Endodermal cell (in vitro differentiated cells): ENCODE measurements at regions not wholly inside any gene's neighbourhood (a gene's known extent, or its start where the extent isn't known, plus 50 kb on each side); places are given as distances from the start of the nearest gene placed in this dataset.
"Not testable (repeated sequence)": the region's sequence is repeated elsewhere in the genome, so short reads cannot be mapped to it uniquely, and the experiment has no call there.

Source experiments
- DNase-seq: peaks from one replicate; pipeline ENCODE4 v3.0.0-alpha.2; 2017
- H3K27ac ChIP-seq: 2 replicates; pipeline ENCODE4 v1.5.1; 2013; ENCODE audit warnings: mild to moderate bottlenecking, low read depth, low read length, moderate library complexity
- H3K27me3 ChIP-seq: 2 replicates; pipeline ENCODE4 v1.6.1; 2013; ENCODE audit warnings: mild to moderate bottlenecking, low read length, moderate library complexity; ENCODE audit not compliant: insufficient read depth, control insufficient read depth, poor library complexity, severe bottlenecking
- H3K36me3 ChIP-seq: 2 replicates; pipeline ENCODE4 v1.7.0; 2013; ENCODE audit warnings: mild to moderate bottlenecking, low read length, moderate library complexity; ENCODE audit not compliant: control insufficient read depth, insufficient read depth
- H3K4me1 ChIP-seq: one replicate; pipeline ENCODE4 v1.7.0; 2013; ENCODE audit warnings: low read length; ENCODE audit not compliant: control insufficient read depth, insufficient read depth
- H3K4me3 ChIP-seq: 2 replicates; pipeline ENCODE4 v1.5.1; 2013; ENCODE audit warnings: mild to moderate bottlenecking, low read length, moderate library complexity
- H3K9ac ChIP-seq: 2 replicates; pipeline ENCODE4 v1.6.1; 2013; ENCODE audit warnings: mild to moderate bottlenecking, low read length, moderate library complexity; ENCODE audit not compliant: poor library complexity, severe bottlenecking; ENCODE audit errors: extremely low read depth
- H3K9me3 ChIP-seq: 2 replicates; pipeline ENCODE4 v1.6.1; 2013; ENCODE audit warnings: mild to moderate bottlenecking, low read length, moderate library complexity; ENCODE audit not compliant: control insufficient read depth
- H3K27ac Mint-ChIP-seq: 2 replicates; pipeline ENCODE4 v1.8.0; 2020; ENCODE audit warnings: mixed read lengths
- H3K27me3 Mint-ChIP-seq: 2 replicates; pipeline ENCODE4 v1.8.0; 2021; ENCODE audit warnings: mild to moderate bottlenecking, mixed read lengths; ENCODE audit not compliant: insufficient read depth
- H3K36me3 Mint-ChIP-seq: 2 replicates; pipeline ENCODE4 v1.8.0; 2020; ENCODE audit warnings: low read depth, mixed read lengths
- H3K4me1 Mint-ChIP-seq: 2 replicates; pipeline ENCODE4 v1.8.0; 2020; ENCODE audit warnings: mixed read lengths
- H3K4me3 Mint-ChIP-seq: 2 replicates; pipeline ENCODE4 v1.8.0; 2020; ENCODE audit warnings: mild to moderate bottlenecking, moderate library complexity, mixed read lengths
- H3K9me3 Mint-ChIP-seq: 2 replicates; pipeline ENCODE4 v1.8.0; 2020; ENCODE audit warnings: mild to moderate bottlenecking, mixed read lengths
- WGBS, 2 experiments: methylation state at CpG; one replicate each; pipeline versions ENCODE4 v1.1.5 to v1.1.7; 2013; ENCODE audit warnings: missing lambda C conversion rate in 2 of 2, mixed read lengths in 1 of 2; ENCODE audit not compliant: insufficient coverage in 1 of 2, insufficient read length in 1 of 2; 5-methylcytosine and 5-hydroxymethylcytosine counted together
- TF ChIP-seq, protein P1 (sequence below): fragments of 200-600 bp; sonication (generic); conservative IDR thresholded peaks from 2 replicates; pipeline ENCODE4 v1.5.0; 2021; ENCODE audit warnings: antibody characterized with exemption, mild to moderate bottlenecking

DNA sequence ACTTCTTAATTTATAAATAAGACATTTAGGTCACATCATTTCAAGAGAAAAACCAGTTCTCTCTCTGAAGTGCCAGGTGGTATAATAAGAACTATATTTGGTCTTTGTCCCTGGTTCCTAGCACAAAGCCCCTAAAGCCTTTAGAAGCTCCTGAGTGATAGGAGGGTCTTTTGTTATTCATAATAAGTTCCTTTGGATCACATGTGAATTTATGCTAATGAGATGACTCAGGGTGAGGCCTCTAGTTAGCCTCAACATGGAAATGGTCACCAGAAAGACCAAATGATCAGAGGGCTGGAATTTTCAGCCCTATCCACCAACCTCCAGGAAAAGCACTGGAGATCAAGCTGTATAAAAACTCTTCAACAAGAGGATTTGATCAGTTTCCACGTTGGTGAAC is 68.1 kb upstream of the BLTP1 start:
- Histone ChIP-seq H3K4me1 (no peaks in the 10 kb centered on the region), H3K27me3 (peaks cover 31% of the 10 kb centered on the region), H3K9me3 (no peaks in the 10 kb centered on the region), H3K36me3 (no peaks in the 10 kb centered on the region), H3K9ac (no peak overlapping the region), H3K4me3 (no peak overlapping the region), H3K27ac (no peak overlapping the region)
- Mint-ChIP-seq H3K36me3 (no peaks in the 10 kb centered on the region), H3K9me3 (no peaks in the 10 kb centered on the region), H3K27me3 (peaks cover 14% of the 10 kb centered on the region), H3K4me1 (no peaks in the 10 kb centered on the region), H3K27ac (no peak overlapping the region), H3K4me3 (no peak overlapping the region)
- TF ChIP-seq, protein P1, sequence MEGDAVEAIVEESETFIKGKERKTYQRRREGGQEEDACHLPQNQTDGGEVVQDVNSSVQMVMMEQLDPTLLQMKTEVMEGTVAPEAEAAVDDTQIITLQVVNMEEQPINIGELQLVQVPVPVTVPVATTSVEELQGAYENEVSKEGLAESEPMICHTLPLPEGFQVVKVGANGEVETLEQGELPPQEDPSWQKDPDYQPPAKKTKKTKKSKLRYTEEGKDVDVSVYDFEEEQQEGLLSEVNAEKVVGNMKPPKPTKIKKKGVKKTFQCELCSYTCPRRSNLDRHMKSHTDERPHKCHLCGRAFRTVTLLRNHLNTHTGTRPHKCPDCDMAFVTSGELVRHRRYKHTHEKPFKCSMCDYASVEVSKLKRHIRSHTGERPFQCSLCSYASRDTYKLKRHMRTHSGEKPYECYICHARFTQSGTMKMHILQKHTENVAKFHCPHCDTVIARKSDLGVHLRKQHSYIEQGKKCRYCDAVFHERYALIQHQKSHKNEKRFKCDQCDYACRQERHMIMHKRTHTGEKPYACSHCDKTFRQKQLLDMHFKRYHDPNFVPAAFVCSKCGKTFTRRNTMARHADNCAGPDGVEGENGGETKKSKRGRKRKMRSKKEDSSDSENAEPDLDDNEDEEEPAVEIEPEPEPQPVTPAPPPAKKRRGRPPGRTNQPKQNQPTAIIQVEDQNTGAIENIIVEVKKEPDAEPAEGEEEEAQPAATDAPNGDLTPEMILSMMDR = no peak
- WGBS, 2 experiments = 64% methylated on average over 1 of the region's 1 CpG; no CpG with 5 or more reads in 1 of the 2 experiments
- no peak for DNase-seq

DNA sequence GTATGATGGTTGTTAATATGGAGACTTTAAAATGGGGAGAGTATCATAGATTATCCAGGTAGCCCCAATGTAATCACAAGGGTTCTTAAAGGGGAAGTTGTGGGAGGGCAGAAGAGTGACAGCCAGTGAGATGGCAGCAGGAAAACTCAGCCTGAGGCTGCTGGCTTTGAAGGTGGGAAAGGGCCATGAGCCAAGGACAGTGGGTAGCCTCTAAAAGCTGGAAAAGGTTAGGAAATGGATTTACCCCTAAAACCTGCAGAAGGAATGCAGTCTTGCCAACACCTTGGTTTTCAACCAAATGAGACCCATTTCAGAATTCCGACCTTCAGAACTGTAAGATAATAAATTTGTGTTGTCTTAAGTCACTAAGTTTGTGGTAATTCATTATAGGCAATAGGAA is 68.8 kb upstream of the BLTP1 start:
- H3K4me1 Mint-ChIP-seq = no peaks in the 10 kb centered on the region
- Histone ChIP-seq H3K27ac (no peak overlapping the region), H3K36me3 (no peaks in the 10 kb centered on the region), H3K9me3 (no peaks in the 10 kb centered on the region), H3K27me3 (peaks cover 31% of the 10 kb centered on the region), H3K4me3 (no peak overlapping the region), H3K4me1 (no peaks in the 10 kb centered on the region), H3K9ac (no peak overlapping the region)
- no peaks in the 10 kb centered on the region for H3K9me3 Mint-ChIP-seq
- DNase-seq = no peak
- 95 to 100% methylated on average over 1 of the region's 1 CpG for WGBS, 2 experiments
- no peak overlapping the region for H3K27ac Mint-ChIP-seq
- H3K27me3 Mint-ChIP-seq = peaks cover 11% of the 10 kb centered on the region
- TF ChIP-seq, protein P1 = no peak
- no peaks in the 10 kb centered on the region for H3K36me3 Mint-ChIP-seq
- H3K4me3 Mint-ChIP-seq = no peak overlapping the region

GRCh38 chr4:122082661-122083060 is 69.5 kb upstream of the BLTP1 start:
- Histone ChIP-seq H3K4me1 (no peaks in the 10 kb centered on the region), H3K27me3 (peaks cover 25% of the 10 kb centered on the region), H3K36me3 (no peaks in the 10 kb centered on the region), H3K9me3 (no peaks in the 10 kb centered on the region), H3K9ac (no peak overlapping the region), H3K4me3 (no peak overlapping the region), H3K27ac (no peak overlapping the region)
- no peaks in the 10 kb centered on the region for H3K4me1 Mint-ChIP-seq
- no peak for DNase-seq
- no peak overlapping the region for H3K4me3 Mint-ChIP-seq
- TF ChIP-seq, protein P1 = no peak
- peaks cover 11% of the 10 kb centered on the region for H3K27me3 Mint-ChIP-seq
- WGBS, 2 experiments = 73% methylated on average over 1 of the region's 1 CpG; no CpG with 5 or more reads in 1 of the 2 experiments
- no peaks in the 10 kb centered on the region for H3K36me3 Mint-ChIP-seq
- no peaks in the 10 kb centered on the region for H3K9me3 Mint-ChIP-seq
- H3K27ac Mint-ChIP-seq = no peak overlapping the region

GRCh38 chr4:122077653-122078052 is 74.5 kb upstream of the BLTP1 start:
- H3K27ac Mint-ChIP-seq, H3K27ac ChIP-seq, H3K36me3 ChIP-seq, H3K9me3 ChIP-seq, H3K4me1 ChIP-seq, DNase-seq, H3K36me3 Mint-ChIP-seq, H3K9ac ChIP-seq, H3K4me3 ChIP-seq, H3K4me3 Mint-ChIP-seq, H3K4me1 Mint-ChIP-seq, H3K9me3 Mint-ChIP-seq: not testable (repeated sequence)
- 92% methylated on average over 6 of the region's 6 CpGs; no CpG with 5 or more reads in 1 of the 2 experiments for WGBS, 2 experiments
- H3K27me3 Mint-ChIP-seq = peaks cover 27% of the 10 kb centered on the region
- H3K27me3 ChIP-seq = peaks cover 40% of the 10 kb centered on the region

DNA sequence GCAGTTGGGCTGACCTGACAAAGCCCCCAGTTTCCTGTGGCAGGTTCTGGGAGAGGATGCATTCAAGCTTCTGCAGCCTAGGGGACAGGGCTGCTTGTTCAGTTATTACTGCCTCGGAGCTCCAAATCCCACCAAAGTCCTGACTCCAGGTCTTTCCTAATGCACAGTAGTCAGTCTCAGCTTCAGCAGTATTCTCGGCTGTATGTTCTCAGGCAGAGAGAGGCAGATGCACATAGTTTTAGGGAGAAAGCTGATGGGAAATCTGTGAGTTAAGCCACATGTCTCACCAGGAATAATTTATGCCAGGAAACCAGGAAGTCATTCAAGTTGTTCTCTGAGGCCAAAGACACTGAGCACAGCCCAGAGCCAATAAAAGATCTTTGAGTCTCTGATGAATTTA is 75.3 kb upstream of the BLTP1 start:
- WGBS, 2 experiments = 57% methylated on average over 1 of the region's 2 CpGs; no CpG with 5 or more reads in 1 of the 2 experiments
- H3K9ac ChIP-seq, H3K4me3 ChIP-seq, H3K9me3 ChIP-seq, H3K4me1 Mint-ChIP-seq, H3K4me1 ChIP-seq, H3K27ac ChIP-seq, H3K4me3 Mint-ChIP-seq, H3K27ac Mint-ChIP-seq, H3K36me3 Mint-ChIP-seq, DNase-seq, H3K9me3 Mint-ChIP-seq, H3K36me3 ChIP-seq: not testable (repeated sequence)
- H3K27me3 ChIP-seq = peaks cover 48% of the 10 kb centered on the region
- H3K27me3 Mint-ChIP-seq = peaks cover 35% of the 10 kb centered on the region
